OCI-LY1 (cell line): ENCODE measurements at regions not wholly inside any gene's neighbourhood (a gene's known extent, or its start where the extent isn't known, plus 50 kb on each side); places are given as distances from the start of the nearest gene placed in this dataset.

Experiments
- H2AFZ ChIP-seq: fragments of 200-600 bp; sonication (generic), shearing (Covaris generic); 2 replicates; pipeline ENCODE4 v1.6.0; 2014; ENCODE audit warnings: antibody characterized with exemption, mild to moderate bottlenecking, low read length
- H3F3A ChIP-seq: fragments of 200-600 bp; sonication (generic), shearing (Covaris generic); 2 replicates; pipeline ENCODE4 v1.6.0; 2014; ENCODE audit warnings: mild to moderate bottlenecking, antibody characterized with exemption, low read length, moderate library complexity; ENCODE audit not compliant: insufficient read depth
- H3K27ac ChIP-seq: fragments of 200-600 bp; sonication (generic); 2 replicates; pipeline ENCODE4 v1.5.1; 2014; ENCODE audit warnings: low read length, mixed run types, mild to moderate bottlenecking, low read depth; ENCODE audit not compliant: poor library complexity, severe bottlenecking
- H3K27me3 ChIP-seq: fragments of 200-600 bp; sonication (generic); 2 replicates; pipeline ENCODE4 v1.6.0; 2014; ENCODE audit warnings: antibody characterized with exemption, mild to moderate bottlenecking, low read length, moderate library complexity; ENCODE audit not compliant: insufficient read depth
- H3K36me3 ChIP-seq: fragments of 200-600 bp; sonication (generic); 2 replicates; pipeline ENCODE4 v1.6.1; 2014; ENCODE audit warnings: mild to moderate bottlenecking, antibody characterized with exemption, low read length, moderate library complexity, mixed read lengths; ENCODE audit not compliant: insufficient read depth
- H3K4me1 ChIP-seq: fragments of 200-600 bp; sonication (generic); 2 replicates; pipeline ENCODE4 v1.5.1; 2014; ENCODE audit warnings: mild to moderate bottlenecking, low read length, moderate library complexity; ENCODE audit not compliant: insufficient read depth, severe bottlenecking
- H3K4me2 ChIP-seq: fragments of 200-600 bp; sonication (generic), shearing (Covaris generic); 2 replicates; pipeline ENCODE4 v1.6.1; 2014; ENCODE audit warnings: low read length
- H3K4me3 ChIP-seq: fragments of 200-600 bp; sonication (generic); 2 replicates; pipeline ENCODE4 v1.5.1; 2014; ENCODE audit warnings: low read length, low read depth, mild to moderate bottlenecking, mixed read lengths; ENCODE audit not compliant: poor library complexity, severe bottlenecking
- H3K79me2 ChIP-seq: fragments of 200-600 bp; shearing (Covaris generic); 2 replicates; pipeline ENCODE4 v1.6.1; 2016; ENCODE audit warnings: mixed run types, low read length, mixed read lengths; ENCODE audit not compliant: insufficient read depth
- H3K9ac ChIP-seq: fragments of 200-600 bp; sonication (generic), shearing (Covaris generic); 2 replicates; pipeline ENCODE4 v1.6.1; 2014; ENCODE audit warnings: mild to moderate bottlenecking, low read length, mixed read lengths
- H3K9me2 ChIP-seq: fragments of 200-600 bp; sonication (generic), shearing (Covaris generic); 2 replicates; pipeline ENCODE4 v1.6.1; 2014; ENCODE audit warnings: low read depth, mild to moderate bottlenecking, low read length, mixed read lengths
- H3K9me3 ChIP-seq: fragments of 200-600 bp; shearing (Covaris generic); 2 replicates; pipeline ENCODE4 v1.6.1; 2014; ENCODE audit warnings: low read length, mixed read lengths
- H4K20me1 ChIP-seq: fragments of 200-600 bp; sonication (generic), shearing (Covaris generic); 2 replicates; pipeline ENCODE4 v1.6.0; 2016; ENCODE audit warnings: mild to moderate bottlenecking, low read length; ENCODE audit not compliant: insufficient read depth
- EZH2 ChIP-seq: fragments of 200-600 bp; sonication (generic), shearing (Covaris generic); IDR thresholded peaks from 2 replicates; pipeline ENCODE4 v1.8.0; 2017; ENCODE audit warnings: borderline replicate concordance, mixed run types, mild to moderate bottlenecking, antibody characterized with exemption, low read length, moderate library complexity, mixed read lengths
- TF ChIP-seq, protein P1 (sequence below): fragments of 200-600 bp; sonication (generic), shearing (Covaris generic); IDR thresholded peaks from 2 replicates; pipeline ENCODE4 v1.5.1; 2017; ENCODE audit warnings: mild to moderate bottlenecking, antibody characterized with exemption, low read length, moderate library complexity, mixed read lengths

DNA sequence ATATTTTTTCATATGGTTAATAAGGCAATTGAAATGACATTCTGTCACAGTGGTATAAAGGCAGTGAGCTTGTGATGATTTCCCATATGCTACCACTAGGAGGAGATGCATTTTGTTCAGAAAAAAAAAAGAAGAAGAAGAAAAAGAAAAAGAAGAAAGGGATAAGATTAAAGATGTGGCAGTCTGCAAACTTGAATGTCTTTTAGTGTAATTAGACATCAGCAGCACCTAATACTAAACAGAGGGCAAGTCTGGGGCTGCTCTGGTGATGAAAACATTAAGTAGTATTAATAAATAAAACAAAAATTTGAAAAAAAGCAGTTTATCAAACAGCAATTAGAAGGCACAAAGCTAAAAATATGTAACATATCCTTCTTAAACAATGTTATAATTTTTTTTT, 95.4 kb upstream of the DEFB112 start:
- no peak overlapping the region for H3K4me2 ChIP-seq
- H3K4me3 ChIP-seq, result no peak overlapping the region
- H3F3A ChIP-seq, result no peaks in the 10 kb centered on the region
- H3K27ac ChIP-seq, result no peak overlapping the region
- H3K36me3 ChIP-seq, result no peaks in the 10 kb centered on the region
- no peak overlapping the region for H3K9ac ChIP-seq
- H2AFZ ChIP-seq, result no peak overlapping the region
- H3K27me3 ChIP-seq, result no peaks in the 10 kb centered on the region
- no peaks in the 10 kb centered on the region for H3K9me2 ChIP-seq
- H4K20me1 ChIP-seq, result no peaks in the 10 kb centered on the region
- no peak for TF ChIP-seq EZH2
- TF ChIP-seq, protein P1, sequence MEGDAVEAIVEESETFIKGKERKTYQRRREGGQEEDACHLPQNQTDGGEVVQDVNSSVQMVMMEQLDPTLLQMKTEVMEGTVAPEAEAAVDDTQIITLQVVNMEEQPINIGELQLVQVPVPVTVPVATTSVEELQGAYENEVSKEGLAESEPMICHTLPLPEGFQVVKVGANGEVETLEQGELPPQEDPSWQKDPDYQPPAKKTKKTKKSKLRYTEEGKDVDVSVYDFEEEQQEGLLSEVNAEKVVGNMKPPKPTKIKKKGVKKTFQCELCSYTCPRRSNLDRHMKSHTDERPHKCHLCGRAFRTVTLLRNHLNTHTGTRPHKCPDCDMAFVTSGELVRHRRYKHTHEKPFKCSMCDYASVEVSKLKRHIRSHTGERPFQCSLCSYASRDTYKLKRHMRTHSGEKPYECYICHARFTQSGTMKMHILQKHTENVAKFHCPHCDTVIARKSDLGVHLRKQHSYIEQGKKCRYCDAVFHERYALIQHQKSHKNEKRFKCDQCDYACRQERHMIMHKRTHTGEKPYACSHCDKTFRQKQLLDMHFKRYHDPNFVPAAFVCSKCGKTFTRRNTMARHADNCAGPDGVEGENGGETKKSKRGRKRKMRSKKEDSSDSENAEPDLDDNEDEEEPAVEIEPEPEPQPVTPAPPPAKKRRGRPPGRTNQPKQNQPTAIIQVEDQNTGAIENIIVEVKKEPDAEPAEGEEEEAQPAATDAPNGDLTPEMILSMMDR, result peak; percentile 49
- no peaks in the 10 kb centered on the region for H3K79me2 ChIP-seq
- no peaks in the 10 kb centered on the region for H3K4me1 ChIP-seq
- H3K9me3 ChIP-seq, result no peaks in the 10 kb centered on the region

DNA sequence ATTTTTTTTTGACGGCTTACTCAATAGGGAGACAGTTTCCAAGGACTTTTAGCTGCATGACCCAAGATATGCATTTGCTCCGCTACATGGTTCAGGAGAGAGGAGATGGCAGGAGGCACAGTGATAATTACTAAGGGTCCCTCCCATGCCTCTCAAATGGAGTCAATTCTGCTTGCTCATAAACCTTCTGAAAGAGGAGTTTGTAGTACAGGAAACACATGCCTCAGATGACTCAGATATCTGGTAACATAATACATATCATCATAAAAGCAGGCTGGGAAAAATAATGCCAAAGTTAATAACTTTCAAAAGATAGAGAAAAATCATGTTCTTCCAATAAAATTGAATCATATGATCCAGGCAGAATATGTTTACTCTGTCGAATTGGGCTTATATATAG, 97.6 kb upstream of the DEFB112 start:
- no peaks in the 10 kb centered on the region for H4K20me1 ChIP-seq

DNA sequence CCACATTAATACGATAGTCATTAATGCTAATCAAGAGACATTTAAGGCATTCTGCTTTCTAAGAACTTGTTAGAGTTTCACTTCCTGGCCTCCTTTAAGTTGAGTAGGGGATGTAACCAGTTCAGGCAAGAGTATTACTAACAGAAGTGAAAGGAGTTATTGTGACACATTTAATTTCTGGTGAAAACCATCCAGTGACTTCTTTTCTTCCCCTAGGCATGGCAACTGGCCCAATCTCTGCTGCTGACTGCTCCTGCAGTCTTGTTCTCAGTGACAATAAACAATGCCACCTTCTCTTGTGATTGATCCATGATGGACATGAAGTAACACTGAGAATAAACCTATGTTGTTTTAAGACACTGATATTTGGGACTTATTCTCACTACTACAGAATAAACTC, 130.9 kb upstream of the DEFB112 start:
- H3K79me2 ChIP-seq, result no peaks in the 10 kb centered on the region
- no peaks in the 10 kb centered on the region for H4K20me1 ChIP-seq
- H3K9ac ChIP-seq, result no peak overlapping the region
- no peaks in the 10 kb centered on the region for H3K9me2 ChIP-seq
- H3K4me3 ChIP-seq, result no peak overlapping the region
- H3K4me1 ChIP-seq, result no peaks in the 10 kb centered on the region
- no peaks in the 10 kb centered on the region for H3K27me3 ChIP-seq
- H3K9me3 ChIP-seq, result no peaks in the 10 kb centered on the region
- TF ChIP-seq, protein P1, result no peak
- TF ChIP-seq EZH2, result no peak
- H3F3A ChIP-seq, result no peaks in the 10 kb centered on the region
- no peak overlapping the region for H3K4me2 ChIP-seq
- H3K36me3 ChIP-seq, result no peaks in the 10 kb centered on the region
- no peak overlapping the region for H2AFZ ChIP-seq
- no peak overlapping the region for H3K27ac ChIP-seq

More for the DNA sequence above, 97.6 kb upstream of the DEFB112 start:
- no peaks in the 10 kb centered on the region for H3K79me2 ChIP-seq
- H3K9me2 ChIP-seq, result no peaks in the 10 kb centered on the region
- no peak overlapping the region for H2AFZ ChIP-seq
- no peak overlapping the region for H3K27ac ChIP-seq
- no peak overlapping the region for H3K4me2 ChIP-seq
- no peaks in the 10 kb centered on the region for H3K36me3 ChIP-seq
- H3F3A ChIP-seq, result no peaks in the 10 kb centered on the region
- no peaks in the 10 kb centered on the region for H3K9me3 ChIP-seq
- no peak overlapping the region for H3K9ac ChIP-seq
- no peak overlapping the region for H3K4me3 ChIP-seq
- TF ChIP-seq, protein P1, result no peak
- no peak for TF ChIP-seq EZH2
- H3K27me3 ChIP-seq, result no peaks in the 10 kb centered on the region
- no peaks in the 10 kb centered on the region for H3K4me1 ChIP-seq
